ENCODE measurements at regions not wholly inside any gene's neighbourhood (a gene's known extent, or its start where the extent isn't known, plus 50 kb on each side); places are given as distances from the start of the nearest gene placed in this dataset.

DNA sequence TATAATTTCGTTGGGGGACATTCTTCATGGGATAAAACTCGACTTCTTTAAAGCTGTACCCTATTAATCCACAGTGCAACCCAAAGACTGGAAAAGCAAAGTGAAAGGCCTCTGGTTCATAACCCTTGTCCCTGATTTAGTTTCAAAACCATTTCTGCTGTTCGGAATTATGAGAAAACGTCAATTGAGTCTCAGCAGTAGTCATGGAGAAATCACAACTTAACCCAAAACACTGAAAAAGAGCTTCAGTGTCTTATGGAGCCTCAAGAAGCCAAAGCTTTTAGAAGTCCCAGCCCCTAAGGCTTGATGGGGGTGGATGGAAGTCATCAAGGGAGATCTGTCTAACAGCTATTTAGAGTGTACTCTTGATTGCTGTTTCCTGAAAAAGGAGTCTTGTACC, 73.5 kb upstream of the VCAM1 start:
- Histone ChIP-seq H3K4me1 (ENCODE audit: control insufficient read depth, insufficient read depth, low read length) (no peaks in the 10 kb centered on the region), H3K9me3 (ENCODE audit: control insufficient read depth, insufficient read depth, low read depth, low read length) (no peaks in the 10 kb centered on the region), H3K27me3 (ENCODE audit: control insufficient read depth, insufficient read depth, low read length) (no peaks in the 10 kb centered on the region), H3K4me3 (ENCODE audit: low read depth in 2 of 2, low read length in 2 of 2) (no peak overlapping the region), H3K36me3 (ENCODE audit: control insufficient read depth, insufficient read depth, low read length) (no peaks in the 10 kb centered on the region), H3K27ac (ENCODE audit: low read length) (no peak overlapping the region)
- CTCF ChIA-PET: no interaction called here
- TF ChIP-seq, protein P1, sequence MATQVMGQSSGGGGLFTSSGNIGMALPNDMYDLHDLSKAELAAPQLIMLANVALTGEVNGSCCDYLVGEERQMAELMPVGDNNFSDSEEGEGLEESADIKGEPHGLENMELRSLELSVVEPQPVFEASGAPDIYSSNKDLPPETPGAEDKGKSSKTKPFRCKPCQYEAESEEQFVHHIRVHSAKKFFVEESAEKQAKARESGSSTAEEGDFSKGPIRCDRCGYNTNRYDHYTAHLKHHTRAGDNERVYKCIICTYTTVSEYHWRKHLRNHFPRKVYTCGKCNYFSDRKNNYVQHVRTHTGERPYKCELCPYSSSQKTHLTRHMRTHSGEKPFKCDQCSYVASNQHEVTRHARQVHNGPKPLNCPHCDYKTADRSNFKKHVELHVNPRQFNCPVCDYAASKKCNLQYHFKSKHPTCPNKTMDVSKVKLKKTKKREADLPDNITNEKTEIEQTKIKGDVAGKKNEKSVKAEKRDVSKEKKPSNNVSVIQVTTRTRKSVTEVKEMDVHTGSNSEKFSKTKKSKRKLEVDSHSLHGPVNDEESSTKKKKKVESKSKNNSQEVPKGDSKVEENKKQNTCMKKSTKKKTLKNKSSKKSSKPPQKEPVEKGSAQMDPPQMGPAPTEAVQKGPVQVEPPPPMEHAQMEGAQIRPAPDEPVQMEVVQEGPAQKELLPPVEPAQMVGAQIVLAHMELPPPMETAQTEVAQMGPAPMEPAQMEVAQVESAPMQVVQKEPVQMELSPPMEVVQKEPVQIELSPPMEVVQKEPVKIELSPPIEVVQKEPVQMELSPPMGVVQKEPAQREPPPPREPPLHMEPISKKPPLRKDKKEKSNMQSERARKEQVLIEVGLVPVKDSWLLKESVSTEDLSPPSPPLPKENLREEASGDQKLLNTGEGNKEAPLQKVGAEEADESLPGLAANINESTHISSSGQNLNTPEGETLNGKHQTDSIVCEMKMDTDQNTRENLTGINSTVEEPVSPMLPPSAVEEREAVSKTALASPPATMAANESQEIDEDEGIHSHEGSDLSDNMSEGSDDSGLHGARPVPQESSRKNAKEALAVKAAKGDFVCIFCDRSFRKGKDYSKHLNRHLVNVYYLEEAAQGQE (IDR thresholded peaks at IDR 0.05; ENCODE audit: insufficient read depth in 1 of 2, low read depth in 2 of 2, low read length in 1 of 2): no peak
- TF ChIP-seq, protein P2, sequence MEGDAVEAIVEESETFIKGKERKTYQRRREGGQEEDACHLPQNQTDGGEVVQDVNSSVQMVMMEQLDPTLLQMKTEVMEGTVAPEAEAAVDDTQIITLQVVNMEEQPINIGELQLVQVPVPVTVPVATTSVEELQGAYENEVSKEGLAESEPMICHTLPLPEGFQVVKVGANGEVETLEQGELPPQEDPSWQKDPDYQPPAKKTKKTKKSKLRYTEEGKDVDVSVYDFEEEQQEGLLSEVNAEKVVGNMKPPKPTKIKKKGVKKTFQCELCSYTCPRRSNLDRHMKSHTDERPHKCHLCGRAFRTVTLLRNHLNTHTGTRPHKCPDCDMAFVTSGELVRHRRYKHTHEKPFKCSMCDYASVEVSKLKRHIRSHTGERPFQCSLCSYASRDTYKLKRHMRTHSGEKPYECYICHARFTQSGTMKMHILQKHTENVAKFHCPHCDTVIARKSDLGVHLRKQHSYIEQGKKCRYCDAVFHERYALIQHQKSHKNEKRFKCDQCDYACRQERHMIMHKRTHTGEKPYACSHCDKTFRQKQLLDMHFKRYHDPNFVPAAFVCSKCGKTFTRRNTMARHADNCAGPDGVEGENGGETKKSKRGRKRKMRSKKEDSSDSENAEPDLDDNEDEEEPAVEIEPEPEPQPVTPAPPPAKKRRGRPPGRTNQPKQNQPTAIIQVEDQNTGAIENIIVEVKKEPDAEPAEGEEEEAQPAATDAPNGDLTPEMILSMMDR (IDR thresholded peaks at IDR 0.05): no peak
- TF ChIP-seq POLR2AphosphoS5 (IDR thresholded peaks at IDR 0.05; ENCODE audit: low read depth, low read length): no peak
- TF ChIP-seq SIN3A (IDR thresholded peaks at IDR 0.05; ENCODE audit: borderline replicate concordance, insufficient read depth, low read depth, low read length): no peak
- intact Hi-C loops (cut with micrococcal nuclease; ENCODE audit: unreplicated experiment) (no loop called here), in situ Hi-C loops (cut with HindIII; ENCODE audit: low pct_unique_long_range_greater_than_20kb, low sequenced_read_pairs) (no loop called here)
- ATAC-seq (no peak), DNase-seq (ENCODE audit: low read depth, low spot score) (no peak)
- POLR2A ChIA-PET: no interaction called here
- no TSS peak for BruUV-seq (replicated peaks)

DNA sequence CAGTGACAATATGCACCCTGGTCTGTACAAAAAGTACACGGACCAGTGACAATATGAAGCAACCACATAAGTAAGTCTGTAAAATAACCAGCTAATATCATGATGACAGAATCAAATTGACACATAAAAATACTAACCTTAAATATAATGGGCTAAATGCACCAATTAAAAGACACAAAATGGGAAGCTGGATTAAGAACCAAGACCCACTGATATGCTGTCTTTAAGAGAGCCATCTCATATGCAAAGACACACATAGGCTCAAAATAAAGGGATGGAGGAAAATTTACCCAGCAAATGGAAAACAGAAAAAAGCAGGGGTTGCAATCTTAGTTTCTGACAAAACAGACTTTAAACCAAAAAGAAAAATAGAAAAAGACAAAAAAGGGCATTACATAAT, 70.4 kb upstream of the VCAM1 start:
- Histone ChIP-seq H3K36me3 (ENCODE audit: control insufficient read depth, insufficient read depth, low read length) (no peaks in the 10 kb centered on the region), H3K27ac (ENCODE audit: low read length) (no peak overlapping the region), H3K9me3 (ENCODE audit: control insufficient read depth, insufficient read depth, low read depth, low read length) (no peaks in the 10 kb centered on the region), H3K4me3 (ENCODE audit: low read depth in 2 of 2, low read length in 2 of 2) (no peak overlapping the region), H3K27me3 (ENCODE audit: control insufficient read depth, insufficient read depth, low read length) (no peaks in the 10 kb centered on the region), H3K4me1 (ENCODE audit: control insufficient read depth, insufficient read depth, low read length) (no peaks in the 10 kb centered on the region)
- DNase-seq (ENCODE audit: low read depth, low spot score): no peak
- ChIA-PET POLR2A (no interaction called here), CTCF (no interaction called here)
- no peak for TF ChIP-seq POLR2AphosphoS5 (IDR thresholded peaks at IDR 0.05; ENCODE audit: low read depth, low read length)
- no peak for TF ChIP-seq SIN3A (IDR thresholded peaks at IDR 0.05; ENCODE audit: borderline replicate concordance, insufficient read depth, low read depth, low read length)
- TF ChIP-seq, protein P1 (IDR thresholded peaks at IDR 0.05; ENCODE audit: insufficient read depth in 1 of 2, low read depth in 2 of 2, low read length in 1 of 2): no peak
- TF ChIP-seq, protein P2 (IDR thresholded peaks at IDR 0.05): no peak
- no peak for TF ChIP-seq TCF7L2 (IDR thresholded peaks at IDR 0.05; ENCODE audit: low read depth, low read length)
- BruUV-seq (replicated peaks): no TSS peak
- intact Hi-C loops (cut with micrococcal nuclease; ENCODE audit: unreplicated experiment) (no loop called here), in situ Hi-C loops (cut with HindIII; ENCODE audit: low pct_unique_long_range_greater_than_20kb, low sequenced_read_pairs) (no loop called here)
- no peak for ATAC-seq

Measured in Panc1 (cell line).